HCT116 (cell line): ENCODE measurements at regions not wholly inside any gene's neighbourhood (a gene's known extent, or its start where the extent isn't known, plus 50 kb on each side); places are given as distances from the start of the nearest gene placed in this dataset.

Source experiments
- ATAC-seq: fragments of 200-7000 bp; cut with Tn5 transposase; 2 replicates; pipeline ENCODE4 v1.9.1; 2020; ENCODE audit warnings: mild to moderate bottlenecking, moderate library complexity
- BruUV-seq: library from RNA; stranded (reverse); fragments of 400-500 nt; replicated peaks from 2 replicates; lab custom pipeline; 2021; lab: Mats Ljungman, UMichigan
- CTCF ChIA-PET: fragments of 300-600 bp; sonication (Branson Sonifier 250); formaldehyde crosslinking; loops from one replicate; lab custom pipeline; 2021; ENCODE audit warnings: antibody characterized with exemption; lab: Charles Lee
- POLR2A ChIA-PET: fragments of 300-600, 350-600 bp; sonication (Branson Sonifier 250); formaldehyde crosslinking; loops from one replicate; lab custom pipeline; 2021; ENCODE audit warnings: antibody characterized with exemption; lab: Charles Lee
- RAD21 ChIA-PET, 2 experiments: fragments of 300-600 bp; sonication (Branson Sonifier 250); formaldehyde crosslinking; loops; one replicate each; lab custom pipeline; 2023; ENCODE audit warnings: low total read pairs in 2 of 2; ENCODE audit not compliant: uncharacterized antibody in 2 of 2, unreplicated experiment in 2 of 2, low non-redundant PET in 1 of 2; lab: Charles Lee
- DNase-seq: peaks from one replicate; pipeline ENCODE4 v3.0.0-alpha.2; 2010; ENCODE audit warnings: low read depth, low spot score
- H2AFZ ChIP-seq: fragments of 200-600 bp; shearing (Covaris generic), sonication (generic); 2 replicates; pipeline ENCODE4 v1.6.1; 2017; ENCODE audit warnings: low read depth, mixed run types, mixed read lengths, antibody characterized with exemption, low read length; ENCODE audit not compliant: poor library complexity, severe bottlenecking
- H3K27ac ChIP-seq: 2 replicates; pipeline ENCODE4 v1.5.1; 2012; ENCODE audit warnings: low read depth, low read length
- H3K27me3 ChIP-seq: fragments of 200-600 bp; sonication (generic); 2 replicates; pipeline ENCODE4 v1.6.1; 2016; ENCODE audit warnings: mixed run types, low read length, mixed read lengths; ENCODE audit not compliant: insufficient read depth
- H3K36me3 ChIP-seq, 2 experiments: fragments of 200-500 bp in 1 of 2; fragments of 200-600 bp in 1 of 2; sonication (Bioruptor generic) in 1 of 2; sonication (generic) in 1 of 2; 2 replicates each; pipeline versions ENCODE4 v1.5.1 to v1.6.1; 2014 to 2016; ENCODE audit warnings: low read length in 2 of 2, inconsistent platforms in 1 of 2, mixed read lengths in 1 of 2, mixed run types in 1 of 2; ENCODE audit not compliant: insufficient read depth in 2 of 2, control insufficient read depth in 1 of 2
- H3K4me1 ChIP-seq, 2 experiments: fragments of 200-600 bp in 1 of 2; sonication (generic) in 1 of 2; 2 replicates each; pipeline versions ENCODE4 v1.5.1 to v1.6.1; 2012 to 2017; ENCODE audit warnings: low read length in 2 of 2, inconsistent platforms in 1 of 2, mild to moderate bottlenecking in 1 of 2, mixed read lengths in 1 of 2, mixed run types in 1 of 2, moderate library complexity in 1 of 2; ENCODE audit not compliant: insufficient read depth in 2 of 2, control insufficient read depth in 1 of 2
- H3K4me2 ChIP-seq: fragments of 200-600 bp; sonication (generic); 2 replicates; pipeline ENCODE4 v1.6.1; 2017; ENCODE audit warnings: mixed run types, low read length, mixed read lengths
- H3K4me3 ChIP-seq, 2 experiments: fragments of 200-600 bp in 1 of 2; sonication (generic) in 1 of 2; replicated peaks in 1 of 2; 2 replicates each; pipeline ENCODE4 v1.5.1; 2011 to 2016; ENCODE audit warnings: low read length in 2 of 2, control low read depth in 1 of 2, low read depth in 1 of 2, mild to moderate bottlenecking in 1 of 2, mixed read lengths in 1 of 2, mixed run types in 1 of 2
- H3K79me2 ChIP-seq: fragments of 200-600 bp; sonication (generic); 2 replicates; pipeline ENCODE4 v1.6.1; 2017; ENCODE audit warnings: mild to moderate bottlenecking, mixed run types, low read length, moderate library complexity, mixed read lengths; ENCODE audit not compliant: insufficient read depth
- H3K9ac ChIP-seq: fragments of 200-600 bp; sonication (generic); 2 replicates; pipeline ENCODE4 v1.6.1; 2016; ENCODE audit warnings: low read length, mixed read lengths
- H3K9me2 ChIP-seq: fragments of 200-600 bp; sonication (generic), shearing (Covaris generic); 2 replicates; pipeline ENCODE4 v1.6.1; 2017; ENCODE audit warnings: mixed run types, mild to moderate bottlenecking, moderate library complexity; ENCODE audit not compliant: insufficient read depth
- H3K9me3 ChIP-seq, 2 experiments: fragments of 200-500 bp in 1 of 2; fragments of 200-600 bp in 1 of 2; sonication (Bioruptor generic) in 1 of 2; sonication (generic) in 1 of 2; 2 replicates each; pipeline ENCODE4 v1.6.1; 2014 to 2017; ENCODE audit warnings: low read length in 2 of 2, mixed read lengths in 2 of 2, inconsistent platforms in 1 of 2, low read depth in 1 of 2, mild to moderate bottlenecking in 1 of 2, mixed run types in 1 of 2, moderate library complexity in 1 of 2; ENCODE audit not compliant: control insufficient read depth in 1 of 2, insufficient read depth in 1 of 2
- H4K20me1 ChIP-seq: fragments of 200-600 bp; sonication (generic), shearing (Covaris generic); 2 replicates; pipeline ENCODE4 v1.6.1; 2017; ENCODE audit warnings: mixed run types, mild to moderate bottlenecking, moderate library complexity; ENCODE audit not compliant: insufficient read depth
- CBX3 ChIP-seq: IDR thresholded peaks from 2 replicates; pipeline ENCODE4 v1.6.1; 2012; ENCODE audit warnings: low read depth
- CEBPB ChIP-seq: IDR thresholded peaks from 2 replicates; pipeline ENCODE4 v1.6.1; 2012; ENCODE audit warnings: low read depth
- EGR1 ChIP-seq: IDR thresholded peaks from 2 replicates; pipeline ENCODE4 v1.6.1; 2012; ENCODE audit warnings: low read depth
- ELF1 ChIP-seq: IDR thresholded peaks from 2 replicates; pipeline ENCODE4 v1.6.1; 2012; ENCODE audit warnings: low read depth, borderline replicate concordance
- EZH2 ChIP-seq: fragments of 200-600 bp; sonication (generic); IDR thresholded peaks from 2 replicates; pipeline ENCODE4 v1.6.1; 2017; ENCODE audit warnings: antibody characterized with exemption, mixed run types
- FOSL1 ChIP-seq: IDR thresholded peaks from 2 replicates; pipeline ENCODE4 v1.6.1; 2012; ENCODE audit warnings: low read depth
- JUND ChIP-seq: IDR thresholded peaks from 2 replicates; pipeline ENCODE4 v1.6.1; 2012
- POLR2A ChIP-seq: IDR thresholded peaks from 2 replicates; pipeline ENCODE4 v1.7.0; 2011; ENCODE audit warnings: borderline replicate concordance; ENCODE audit not compliant: insufficient read depth, insufficient read length; ENCODE audit errors: extremely low read depth
- POLR2AphosphoS5 ChIP-seq: IDR thresholded peaks from 2 replicates; pipeline ENCODE4 v1.6.1; 2011; ENCODE audit warnings: mild to moderate bottlenecking, low read depth, low read length, moderate library complexity
- SP1 ChIP-seq: IDR thresholded peaks from 2 replicates; pipeline ENCODE4 v1.6.1; 2012; ENCODE audit warnings: low read depth
- SRF ChIP-seq: IDR thresholded peaks from 2 replicates; pipeline ENCODE4 v1.6.1; 2012; ENCODE audit warnings: low read depth
- TCF7L2 ChIP-seq: IDR thresholded peaks from 2 replicates; pipeline ENCODE4 v1.7.0; 2011; ENCODE audit warnings: borderline replicate concordance, inconsistent platforms; ENCODE audit not compliant: insufficient read depth, insufficient read length; ENCODE audit errors: extremely low read depth
- YY1 ChIP-seq: IDR thresholded peaks from 2 replicates; pipeline ENCODE4 v1.6.1; 2011; ENCODE audit warnings: low read length, low read depth, moderate library complexity, mild to moderate bottlenecking; ENCODE audit not compliant: insufficient replicate concordance; ENCODE audit errors: extremely low read depth
- ZFX ChIP-seq: fragments of 450-650 bp; IDR thresholded peaks from 2 replicates; pipeline ENCODE4 v1.6.1; 2017
- intact Hi-C: fragments of 100-400 bp; cut with micrococcal nuclease; formaldehyde crosslinking; loops from 2 replicates; pipeline ENCODE4 v1.10.0; 2022
- TF ChIP-seq, protein P1 (sequence below): IDR thresholded peaks from 2 replicates; pipeline ENCODE4 v1.6.1; 2012
- TF ChIP-seq, protein P2 (sequence below): IDR thresholded peaks from 2 replicates; pipeline ENCODE4 v1.6.1; 2012
- TF ChIP-seq, protein P3 (sequence below): IDR thresholded peaks from 2 replicates; pipeline ENCODE4 v1.6.1; 2012; ENCODE audit warnings: low read depth
- TF ChIP-seq, protein P4 (sequence below): IDR thresholded peaks from 2 replicates; pipeline ENCODE4 v1.6.1; 2011; ENCODE audit warnings: mild to moderate bottlenecking, low read length, moderate library complexity; ENCODE audit not compliant: insufficient replicate concordance; ENCODE audit errors: extremely low read depth
- TF ChIP-seq, protein P5 (sequence below), 3 experiments: fragments of 200-600 bp in 1 of 3; sonication (generic) in 1 of 3; IDR thresholded peaks in 2 of 3; conservative IDR thresholded peaks in 1 of 3; 2 replicates each; pipeline ENCODE4 v1.5.1; 2012 to 2017; ENCODE audit warnings: low read depth in 2 of 3, low read length in 2 of 3, antibody characterized with exemption in 1 of 3, borderline replicate concordance in 1 of 3, control low read depth in 1 of 3, mild to moderate bottlenecking in 1 of 3, mixed read lengths in 1 of 3, mixed run types in 1 of 3, moderate library complexity in 1 of 3; ENCODE audit not compliant: insufficient read depth in 1 of 3

DNA sequence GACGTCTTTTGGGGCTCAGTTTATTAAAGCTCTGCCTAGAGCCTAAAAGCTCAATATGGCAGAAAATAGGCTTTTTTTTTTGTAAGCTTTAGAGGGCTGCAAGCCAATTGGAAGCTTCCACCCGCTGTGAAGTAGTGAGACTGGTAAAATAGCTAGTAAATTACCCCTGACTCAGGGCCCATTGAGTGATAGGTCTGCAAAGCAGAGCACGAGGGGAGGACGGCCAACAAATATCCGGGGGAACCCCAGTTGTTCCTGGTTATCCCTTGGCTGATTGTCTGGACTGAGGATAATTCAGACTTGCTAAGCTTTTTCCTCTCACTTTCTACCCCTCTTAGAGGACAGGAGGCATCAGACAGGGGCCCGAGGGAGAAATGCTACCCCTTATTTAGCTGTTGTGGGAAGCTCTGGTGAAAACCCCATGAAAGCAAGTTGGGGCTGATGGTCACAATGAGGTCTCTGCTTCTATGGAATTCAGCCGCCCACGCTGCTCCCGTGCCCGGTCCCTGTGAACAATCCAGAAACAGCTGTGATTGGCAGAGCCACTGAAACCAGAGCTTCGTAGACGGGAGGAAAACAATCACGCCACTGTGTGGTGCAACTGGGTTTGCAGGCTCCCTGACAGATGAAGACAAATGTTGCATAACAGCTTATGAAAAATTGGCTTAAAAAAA lies 141.9 kb upstream of the LGALSL start:
- RAD21 ChIA-PET: interaction anchor here (0.6 to 2.0 kb wide), 4 partner anchors 19 to 263 kb away, joined by 4 to 12 read pairs (median 8); no protein-coding TSS in a partner anchor
- H3K4me1 ChIP-seq: peaks cover 11 to 13% of the 10 kb centered on the region in 2 experiments
- H4K20me1 ChIP-seq: no peaks in the 10 kb centered on the region
- POLR2A ChIA-PET: interaction anchor here (1.8 kb wide), 1 partner anchor 263 kb away, joined by 5 read pairs; no protein-coding TSS in a partner anchor
- no peak overlapping the region for H3K27ac ChIP-seq
- peak; percentile 71 for DNase-seq
- BruUV-seq: no TSS peak
- no peaks in the 10 kb centered on the region for H3K36me3 ChIP-seq
- intact Hi-C loops: loop anchor here (1.0 kb wide), 1 partner anchor 263 kb away; no protein-coding TSS in a partner anchor
- peak; percentile 97 for ATAC-seq
- peak overlapping the region; percentile 79 for H2AFZ ChIP-seq
- peak overlapping the region in 1 of 2 experiments; percentile 6; a peak in 1 of 4 replicates for H3K4me3 ChIP-seq
- CTCF ChIA-PET: interaction anchor here (0.5 to 3.3 kb wide), 8 partner anchors 16 to 1266 kb away, joined by 3 to 55 read pairs (median 5); no protein-coding TSS in a partner anchor
- H3K9ac ChIP-seq: no peak overlapping the region
- no peaks in the 10 kb centered on the region for H3K9me3 ChIP-seq
- no peaks in the 10 kb centered on the region for H3K9me2 ChIP-seq
- H3K4me2 ChIP-seq: peak overlapping the region; percentile 40
- H3K27me3 ChIP-seq: no peaks in the 10 kb centered on the region
- H3K79me2 ChIP-seq: no peaks in the 10 kb centered on the region
- TF ChIP-seq, protein P1, sequence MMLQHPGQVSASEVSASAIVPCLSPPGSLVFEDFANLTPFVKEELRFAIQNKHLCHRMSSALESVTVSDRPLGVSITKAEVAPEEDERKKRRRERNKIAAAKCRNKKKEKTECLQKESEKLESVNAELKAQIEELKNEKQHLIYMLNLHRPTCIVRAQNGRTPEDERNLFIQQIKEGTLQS: no peak
- no peak for TF ChIP-seq SP1
- TF ChIP-seq, protein P2, sequence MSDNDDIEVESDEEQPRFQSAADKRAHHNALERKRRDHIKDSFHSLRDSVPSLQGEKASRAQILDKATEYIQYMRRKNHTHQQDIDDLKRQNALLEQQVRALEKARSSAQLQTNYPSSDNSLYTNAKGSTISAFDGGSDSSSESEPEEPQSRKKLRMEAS: no peak
- no peak for TF ChIP-seq JUND
- TF ChIP-seq, protein P3, sequence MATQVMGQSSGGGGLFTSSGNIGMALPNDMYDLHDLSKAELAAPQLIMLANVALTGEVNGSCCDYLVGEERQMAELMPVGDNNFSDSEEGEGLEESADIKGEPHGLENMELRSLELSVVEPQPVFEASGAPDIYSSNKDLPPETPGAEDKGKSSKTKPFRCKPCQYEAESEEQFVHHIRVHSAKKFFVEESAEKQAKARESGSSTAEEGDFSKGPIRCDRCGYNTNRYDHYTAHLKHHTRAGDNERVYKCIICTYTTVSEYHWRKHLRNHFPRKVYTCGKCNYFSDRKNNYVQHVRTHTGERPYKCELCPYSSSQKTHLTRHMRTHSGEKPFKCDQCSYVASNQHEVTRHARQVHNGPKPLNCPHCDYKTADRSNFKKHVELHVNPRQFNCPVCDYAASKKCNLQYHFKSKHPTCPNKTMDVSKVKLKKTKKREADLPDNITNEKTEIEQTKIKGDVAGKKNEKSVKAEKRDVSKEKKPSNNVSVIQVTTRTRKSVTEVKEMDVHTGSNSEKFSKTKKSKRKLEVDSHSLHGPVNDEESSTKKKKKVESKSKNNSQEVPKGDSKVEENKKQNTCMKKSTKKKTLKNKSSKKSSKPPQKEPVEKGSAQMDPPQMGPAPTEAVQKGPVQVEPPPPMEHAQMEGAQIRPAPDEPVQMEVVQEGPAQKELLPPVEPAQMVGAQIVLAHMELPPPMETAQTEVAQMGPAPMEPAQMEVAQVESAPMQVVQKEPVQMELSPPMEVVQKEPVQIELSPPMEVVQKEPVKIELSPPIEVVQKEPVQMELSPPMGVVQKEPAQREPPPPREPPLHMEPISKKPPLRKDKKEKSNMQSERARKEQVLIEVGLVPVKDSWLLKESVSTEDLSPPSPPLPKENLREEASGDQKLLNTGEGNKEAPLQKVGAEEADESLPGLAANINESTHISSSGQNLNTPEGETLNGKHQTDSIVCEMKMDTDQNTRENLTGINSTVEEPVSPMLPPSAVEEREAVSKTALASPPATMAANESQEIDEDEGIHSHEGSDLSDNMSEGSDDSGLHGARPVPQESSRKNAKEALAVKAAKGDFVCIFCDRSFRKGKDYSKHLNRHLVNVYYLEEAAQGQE: no peak
- no peak for TF ChIP-seq ZFX
- TF ChIP-seq POLR2A: no peak
- TF ChIP-seq FOSL1: no peak
- TF ChIP-seq, protein P4, sequence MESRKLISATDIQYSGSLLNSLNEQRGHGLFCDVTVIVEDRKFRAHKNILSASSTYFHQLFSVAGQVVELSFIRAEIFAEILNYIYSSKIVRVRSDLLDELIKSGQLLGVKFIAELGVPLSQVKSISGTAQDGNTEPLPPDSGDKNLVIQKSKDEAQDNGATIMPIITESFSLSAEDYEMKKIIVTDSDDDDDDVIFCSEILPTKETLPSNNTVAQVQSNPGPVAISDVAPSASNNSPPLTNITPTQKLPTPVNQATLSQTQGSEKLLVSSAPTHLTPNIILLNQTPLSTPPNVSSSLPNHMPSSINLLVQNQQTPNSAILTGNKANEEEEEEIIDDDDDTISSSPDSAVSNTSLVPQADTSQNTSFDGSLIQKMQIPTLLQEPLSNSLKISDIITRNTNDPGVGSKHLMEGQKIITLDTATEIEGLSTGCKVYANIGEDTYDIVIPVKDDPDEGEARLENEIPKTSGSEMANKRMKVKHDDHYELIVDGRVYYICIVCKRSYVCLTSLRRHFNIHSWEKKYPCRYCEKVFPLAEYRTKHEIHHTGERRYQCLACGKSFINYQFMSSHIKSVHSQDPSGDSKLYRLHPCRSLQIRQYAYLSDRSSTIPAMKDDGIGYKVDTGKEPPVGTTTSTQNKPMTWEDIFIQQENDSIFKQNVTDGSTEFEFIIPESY: no peak
- no peak for TF ChIP-seq EZH2
- TF ChIP-seq TCF7L2: peak; percentile 69
- TF ChIP-seq YY1: no peak
- TF ChIP-seq ELF1: no peak
- TF ChIP-seq EGR1: peak; percentile 96
- TF ChIP-seq CEBPB: peak; percentile 87
- TF ChIP-seq, protein P5, sequence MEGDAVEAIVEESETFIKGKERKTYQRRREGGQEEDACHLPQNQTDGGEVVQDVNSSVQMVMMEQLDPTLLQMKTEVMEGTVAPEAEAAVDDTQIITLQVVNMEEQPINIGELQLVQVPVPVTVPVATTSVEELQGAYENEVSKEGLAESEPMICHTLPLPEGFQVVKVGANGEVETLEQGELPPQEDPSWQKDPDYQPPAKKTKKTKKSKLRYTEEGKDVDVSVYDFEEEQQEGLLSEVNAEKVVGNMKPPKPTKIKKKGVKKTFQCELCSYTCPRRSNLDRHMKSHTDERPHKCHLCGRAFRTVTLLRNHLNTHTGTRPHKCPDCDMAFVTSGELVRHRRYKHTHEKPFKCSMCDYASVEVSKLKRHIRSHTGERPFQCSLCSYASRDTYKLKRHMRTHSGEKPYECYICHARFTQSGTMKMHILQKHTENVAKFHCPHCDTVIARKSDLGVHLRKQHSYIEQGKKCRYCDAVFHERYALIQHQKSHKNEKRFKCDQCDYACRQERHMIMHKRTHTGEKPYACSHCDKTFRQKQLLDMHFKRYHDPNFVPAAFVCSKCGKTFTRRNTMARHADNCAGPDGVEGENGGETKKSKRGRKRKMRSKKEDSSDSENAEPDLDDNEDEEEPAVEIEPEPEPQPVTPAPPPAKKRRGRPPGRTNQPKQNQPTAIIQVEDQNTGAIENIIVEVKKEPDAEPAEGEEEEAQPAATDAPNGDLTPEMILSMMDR (IDR thresholded peaks at IDR 0.05 in 2 of 3, conservative IDR thresholded peaks at IDR 0.05 in 1 of 3; ENCODE audit: borderline replicate concordance in 1 of 3, insufficient read depth in 1 of 3, low read depth in 2 of 3, low read length in 2 of 3): peak; percentile 46 to 52 (median 52); a peak in 5 of 6 replicates
- peak; percentile 43; the same call in 1 of the 2 replicates for TF ChIP-seq CBX3
- TF ChIP-seq POLR2AphosphoS5: no peak
- no peak for TF ChIP-seq SRF
